ENCODE measurements at regions not wholly inside any gene's neighbourhood (a gene's known extent, or its start where the extent isn't known, plus 50 kb on each side); places are given as distances from the start of the nearest gene placed in this dataset.
"Not testable (repeated sequence)": the region's sequence is repeated elsewhere in the genome, so short reads cannot be mapped to it uniquely, and the experiment has no call there.

- H3K4me1 ChIP-seq (replicated peaks): no peaks in the 10 kb centered on the region
- H3K4me3 ChIP-seq: no peak overlapping the region
- no peaks in the 10 kb centered on the region for H3K36me3 ChIP-seq
- H3K27me3 ChIP-seq (replicated peaks): no peaks in the 10 kb centered on the region
- H3K27ac ChIP-seq: no peak overlapping the region
- H3K9me3 ChIP-seq (replicated peaks): peaks cover 3% of the 10 kb centered on the region; the same call in 1 of the 2 replicates
- DNase-seq (ENCODE audit: low read depth in 1 of 2, low spot score in 2 of 2): no peak
Measured at GRCh38 chr10:20486791-20487190, 410.3 kb downstream of the NEBL start.

DNA sequence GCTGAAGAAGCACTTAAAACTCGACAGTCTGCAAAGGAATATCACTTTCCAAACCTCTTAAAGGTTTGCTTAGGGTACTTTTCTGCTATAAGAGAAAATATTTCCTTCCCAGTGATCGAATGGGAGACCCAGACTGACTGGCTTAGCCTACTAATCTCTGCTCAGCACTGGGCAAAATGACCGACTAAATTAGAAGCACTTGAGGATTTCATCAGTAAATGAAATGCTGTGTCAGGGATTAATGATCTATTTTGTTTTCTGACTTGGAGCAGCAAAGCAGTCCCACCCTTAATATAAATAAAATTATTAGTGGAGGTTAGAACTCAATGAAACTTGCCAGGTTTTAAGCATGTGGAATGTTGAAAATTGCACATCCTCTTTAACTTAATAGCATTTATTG, 411.6 kb downstream of the NEBL start:
- Histone ChIP-seq H3K4me3 (no peak overlapping the region), H3K4me1 (replicated peaks) (no peaks in the 10 kb centered on the region), H3K27ac (no peak overlapping the region), H3K27me3 (replicated peaks) (no peaks in the 10 kb centered on the region), H3K36me3 (no peaks in the 10 kb centered on the region), H3K9me3 (replicated peaks) (peaks cover 3% of the 10 kb centered on the region; the same call in 1 of the 2 replicates)
- DNase-seq (ENCODE audit: low read depth in 1 of 2, low spot score in 2 of 2): no peak

GRCh38 chr10:20481054-20481453, 416.1 kb downstream of the NEBL start:
- Histone ChIP-seq H3K4me1 (replicated peaks) (no peaks in the 10 kb centered on the region), H3K27ac (no peak overlapping the region), H3K4me3 (no peak overlapping the region), H3K36me3 (no peaks in the 10 kb centered on the region), H3K9me3 (replicated peaks) (no peaks in the 10 kb centered on the region; the same call in 1 of the 2 replicates), H3K27me3 (replicated peaks) (no peaks in the 10 kb centered on the region)
- no peak for DNase-seq (ENCODE audit: low read depth in 1 of 2, low spot score in 2 of 2)

- not testable (repeated sequence) for DNase-seq (ENCODE audit: low read depth in 1 of 2, low spot score in 2 of 2); H3K27me3 ChIP-seq (replicated peaks); H3K4me1 ChIP-seq (replicated peaks)
Measured at GRCh38 chr10:20480575-20480974, 416.5 kb downstream of the NEBL start.

GRCh38 chr10:20474064-20474463, 423.0 kb downstream of the NEBL start:
- no peak for DNase-seq (ENCODE audit: low read depth in 1 of 2, low spot score in 2 of 2)
- no peaks in the 10 kb centered on the region for H3K4me1 ChIP-seq (replicated peaks)
- no peaks in the 10 kb centered on the region for H3K36me3 ChIP-seq
- no peak overlapping the region for H3K4me3 ChIP-seq
- no peaks in the 10 kb centered on the region for H3K27me3 ChIP-seq (replicated peaks)
- H3K27ac ChIP-seq: no peak overlapping the region
- no peaks in the 10 kb centered on the region for H3K9me3 ChIP-seq (replicated peaks)

More at GRCh38 chr10:20480575-20480974, 416.5 kb downstream of the NEBL start:
- H3K36me3 ChIP-seq; H3K9me3 ChIP-seq (replicated peaks); H3K27ac ChIP-seq; H3K4me3 ChIP-seq: not testable (repeated sequence)

DNA sequence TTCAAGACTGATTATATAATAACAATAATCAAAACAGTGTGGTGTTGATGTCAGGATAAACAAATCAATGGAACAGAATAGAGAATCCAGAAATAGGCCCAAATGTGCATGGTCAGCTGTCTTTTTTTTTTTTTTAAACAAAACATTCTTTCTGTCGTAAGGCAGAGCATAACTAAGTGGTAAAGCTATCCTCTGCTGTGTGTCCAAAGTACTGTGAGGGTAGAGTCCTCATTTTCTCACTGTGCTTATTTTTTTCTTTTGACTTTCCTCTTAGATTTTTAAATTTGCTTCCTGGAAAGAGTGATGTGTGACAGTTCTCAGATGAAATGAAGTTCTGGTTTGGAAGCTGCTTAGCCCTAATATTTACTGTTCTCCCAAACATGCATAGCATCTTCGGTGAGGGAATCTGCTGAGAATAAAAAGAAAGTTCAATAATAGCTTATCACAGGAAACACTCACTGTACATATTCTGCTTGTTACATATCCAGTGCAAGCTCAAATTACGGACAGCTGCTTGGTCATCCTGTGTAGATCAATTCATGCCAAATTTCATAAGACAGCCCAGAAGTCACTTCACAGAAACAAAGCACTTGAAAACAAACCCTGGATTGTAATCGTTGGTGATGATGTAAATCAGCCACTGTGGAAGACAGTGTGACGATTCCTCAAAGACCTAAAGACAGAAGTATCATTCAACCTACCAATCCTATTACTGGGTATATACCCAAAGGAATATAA, 423.9 kb downstream of the NEBL start:
- no peak for DNase-seq (ENCODE audit: low read depth in 1 of 2, low spot score in 2 of 2)
- no peaks in the 10 kb centered on the region for H3K9me3 ChIP-seq (replicated peaks)
- no peak overlapping the region for H3K4me3 ChIP-seq
- no peaks in the 10 kb centered on the region for H3K36me3 ChIP-seq
- H3K4me1 ChIP-seq (replicated peaks): no peaks in the 10 kb centered on the region
- H3K27me3 ChIP-seq (replicated peaks): no peaks in the 10 kb centered on the region
- H3K27ac ChIP-seq: no peak overlapping the region

GRCh38 chr10:20466731-20467130, 430.4 kb downstream of the NEBL start:
- H3K9me3 ChIP-seq (replicated peaks): 0 out of 2 replicates have a peak, but pooled peaks cover 4% of the 10 kb centered on the region
- H3K36me3 ChIP-seq: no peaks in the 10 kb centered on the region
- DNase-seq (ENCODE audit: low read depth in 1 of 2, low spot score in 2 of 2): no peak
- no peaks in the 10 kb centered on the region for H3K4me1 ChIP-seq (replicated peaks)
- no peak overlapping the region for H3K27ac ChIP-seq
- no peak overlapping the region for H3K4me3 ChIP-seq
- H3K27me3 ChIP-seq (replicated peaks): no peaks in the 10 kb centered on the region

GRCh38 chr10:20457649-20458048, 439.5 kb downstream of the NEBL start:
- Histone ChIP-seq H3K9me3 (replicated peaks) (no peaks in the 10 kb centered on the region; the same call in 1 of the 2 replicates), H3K36me3 (no peaks in the 10 kb centered on the region), H3K4me1 (replicated peaks) (no peaks in the 10 kb centered on the region), H3K27ac (no peak overlapping the region), H3K4me3 (no peak overlapping the region), H3K27me3 (replicated peaks) (no peaks in the 10 kb centered on the region)
- no peak for DNase-seq (ENCODE audit: low read depth in 1 of 2, low spot score in 2 of 2)

- no peak for DNase-seq (ENCODE audit: low read depth in 1 of 2, low spot score in 2 of 2)
- Histone ChIP-seq H3K4me3 (no peak overlapping the region), H3K4me1 (replicated peaks) (no peaks in the 10 kb centered on the region), H3K27me3 (replicated peaks) (no peaks in the 10 kb centered on the region), H3K9me3 (replicated peaks) (no peaks in the 10 kb centered on the region; the same call in 1 of the 2 replicates), H3K27ac (no peak overlapping the region), H3K36me3 (no peaks in the 10 kb centered on the region)
Measured at GRCh38 chr10:20455774-20456173, 441.3 kb downstream of the NEBL start.

DNA sequence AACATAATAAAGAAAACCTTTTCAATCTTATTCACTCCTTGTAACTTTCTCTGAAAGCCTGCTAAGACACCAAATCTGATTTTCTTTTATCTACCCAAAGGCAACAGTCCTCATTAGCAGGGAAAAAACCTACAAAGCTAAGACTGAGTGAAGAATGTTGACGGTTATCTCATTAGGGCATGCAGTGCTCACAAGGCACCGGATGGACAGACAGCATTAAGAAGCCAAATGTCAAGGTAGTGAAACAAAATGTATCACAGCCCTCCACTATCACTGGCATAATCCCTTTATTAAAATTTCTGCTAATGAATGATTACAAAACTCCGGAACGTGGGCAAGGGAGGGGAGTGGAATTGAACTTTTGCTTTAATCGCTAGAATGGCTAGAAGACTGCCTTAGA, 442.8 kb downstream of the NEBL start:
- Histone ChIP-seq H3K9me3 (replicated peaks) (peaks cover 2% of the 10 kb centered on the region; the same call in 1 of the 2 replicates), H3K27ac (no peak overlapping the region), H3K36me3 (no peaks in the 10 kb centered on the region), H3K27me3 (replicated peaks) (no peaks in the 10 kb centered on the region), H3K4me3 (no peak overlapping the region), H3K4me1 (replicated peaks) (no peaks in the 10 kb centered on the region)
- no peak for DNase-seq (ENCODE audit: low read depth in 1 of 2, low spot score in 2 of 2)

DNA sequence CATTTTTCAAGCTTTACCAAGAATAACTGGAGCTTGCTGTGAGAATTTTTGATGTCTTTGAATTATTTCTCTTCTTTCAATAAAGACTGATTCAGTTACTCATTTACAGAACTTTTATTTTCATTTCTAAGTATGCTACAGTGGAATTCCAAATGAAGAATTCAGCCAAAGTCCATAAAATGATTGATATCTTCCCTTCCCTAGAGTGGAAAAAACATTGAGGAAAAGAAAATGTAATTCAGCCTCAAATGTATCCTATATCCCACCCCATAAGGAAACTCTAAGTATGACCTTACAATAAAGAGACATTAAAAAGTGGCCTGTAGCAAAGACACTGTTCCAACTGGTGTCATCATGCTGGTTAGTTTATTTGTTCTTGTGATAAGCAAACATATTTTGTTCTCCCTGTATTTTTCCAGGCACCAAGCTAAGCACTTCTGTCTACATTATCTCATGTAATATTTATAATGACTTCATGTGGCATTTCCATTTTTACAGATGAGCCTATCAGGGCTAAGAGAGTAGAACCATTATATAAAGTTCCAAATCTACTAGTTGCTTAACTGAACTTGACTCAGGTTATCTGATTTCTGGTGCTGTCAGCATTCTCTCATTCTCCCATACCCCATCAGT, 450.4 kb downstream of the NEBL start:
- Histone ChIP-seq H3K27ac (no peak overlapping the region), H3K36me3 (no peaks in the 10 kb centered on the region), H3K4me1 (replicated peaks) (no peaks in the 10 kb centered on the region), H3K4me3 (no peak overlapping the region), H3K27me3 (replicated peaks) (no peaks in the 10 kb centered on the region), H3K9me3 (replicated peaks) (peaks cover 13% of the 10 kb centered on the region)
- no peak for DNase-seq (ENCODE audit: low read depth in 1 of 2, low spot score in 2 of 2)

GRCh38 chr10:20443094-20443493, 454.0 kb downstream of the NEBL start:
- no peaks in the 10 kb centered on the region for H3K36me3 ChIP-seq
- no peaks in the 10 kb centered on the region for H3K27me3 ChIP-seq (replicated peaks)
- no peak for DNase-seq (ENCODE audit: low read depth in 1 of 2, low spot score in 2 of 2)
- H3K9me3 ChIP-seq (replicated peaks): peaks cover 11% of the 10 kb centered on the region
- H3K4me1 ChIP-seq (replicated peaks): no peaks in the 10 kb centered on the region
- H3K4me3 ChIP-seq: no peak overlapping the region
- H3K27ac ChIP-seq: no peak overlapping the region

- DNase-seq (ENCODE audit: low read depth in 1 of 2, low spot score in 2 of 2): no peak
- no peak overlapping the region for H3K27ac ChIP-seq
- no peaks in the 10 kb centered on the region for H3K36me3 ChIP-seq
- H3K4me3 ChIP-seq: no peak overlapping the region
- no peaks in the 10 kb centered on the region for H3K27me3 ChIP-seq (replicated peaks)
- H3K9me3 ChIP-seq (replicated peaks): no peaks in the 10 kb centered on the region; the same call in 1 of the 2 replicates
- no peaks in the 10 kb centered on the region for H3K4me1 ChIP-seq (replicated peaks)
Measured at GRCh38 chr10:20429742-20430141, 467.4 kb downstream of the NEBL start.

DNA sequence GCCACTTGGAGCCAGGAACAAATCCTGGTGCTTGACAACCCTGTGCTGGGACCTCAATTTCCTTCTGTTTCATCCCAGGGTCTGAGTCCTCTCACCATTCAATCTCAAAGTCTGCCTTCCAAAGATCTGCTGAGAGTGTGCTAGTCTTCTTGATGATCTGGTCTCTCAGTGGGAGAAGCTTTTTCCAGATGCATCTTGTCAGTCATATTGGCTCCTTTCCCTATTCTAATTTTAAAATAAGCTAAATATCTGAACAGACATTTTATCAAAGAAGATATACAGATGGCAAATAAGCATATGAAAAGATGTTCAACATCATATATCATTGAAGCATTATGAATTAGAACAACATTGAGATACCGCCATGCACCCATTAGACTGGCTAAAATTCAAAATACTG, 469.3 kb downstream of the NEBL start:
- Histone ChIP-seq H3K4me1 (replicated peaks) (no peaks in the 10 kb centered on the region), H3K9me3 (replicated peaks) (peaks cover 5% of the 10 kb centered on the region), H3K27me3 (replicated peaks) (no peaks in the 10 kb centered on the region), H3K27ac (no peak overlapping the region), H3K36me3 (no peaks in the 10 kb centered on the region), H3K4me3 (no peak overlapping the region)
- DNase-seq (ENCODE audit: low read depth in 1 of 2, low spot score in 2 of 2): no peak

All from SJSA1 (cell line).